SK-N-SH (cell line): ENCODE measurements at regions not wholly inside any gene's neighbourhood (a gene's known extent, or its start where the extent isn't known, plus 50 kb on each side); places are given as distances from the start of the nearest gene placed in this dataset.

Experiments used
- FOXM1 ChIP-seq: IDR thresholded peaks from 2 replicates; pipeline ENCODE4 v1.4.0; 2012; ENCODE audit warnings: low read depth, mild to moderate bottlenecking
- NFIC ChIP-seq: IDR thresholded peaks from 2 replicates; pipeline ENCODE4 v1.4.0; 2012; ENCODE audit warnings: borderline replicate concordance
- REST ChIP-seq: IDR thresholded peaks from 2 replicates; pipeline ENCODE4 v1.6.1; 2012; ENCODE audit warnings: mild to moderate bottlenecking, low read depth, low read length, moderate library complexity
- RFX5 ChIP-seq: IDR thresholded peaks from 2 replicates; pipeline ENCODE4 v1.6.1; 2012; ENCODE audit warnings: mild to moderate bottlenecking, improper control_type of control experiment, low read length
- YY1 ChIP-seq: IDR thresholded peaks from 2 replicates; pipeline ENCODE4 v1.4.0; 2012; ENCODE audit warnings: low read depth, mild to moderate bottlenecking

- TF ChIP-seq NFIC (no peak), REST (no peak), RFX5 (no peak), YY1 (no peak), FOXM1 (no peak)
These were observed 960.2 kb upstream of the EEF2KMT start for GRCh38 chr16:6057821-6058220.
